PC-9 (cell line): ENCODE measurements at regions not wholly inside any gene's neighbourhood (a gene's known extent, or its start where the extent isn't known, plus 50 kb on each side); places are given as distances from the start of the nearest gene placed in this dataset.

Experiments used
- EZH2 ChIP-seq: fragments of 200-600 bp; sonication (generic); IDR thresholded peaks from 2 replicates; pipeline ENCODE4 v1.8.0; 2017; ENCODE audit warnings: antibody characterized with exemption, low read depth
- TF ChIP-seq, protein P1 (sequence below): fragments of 200-600 bp; sonication (generic); conservative IDR thresholded peaks from 2 replicates; pipeline ENCODE4 v1.6.1; 2017; ENCODE audit warnings: mixed run types, antibody characterized with exemption, mild to moderate bottlenecking, moderate library complexity

DNA sequence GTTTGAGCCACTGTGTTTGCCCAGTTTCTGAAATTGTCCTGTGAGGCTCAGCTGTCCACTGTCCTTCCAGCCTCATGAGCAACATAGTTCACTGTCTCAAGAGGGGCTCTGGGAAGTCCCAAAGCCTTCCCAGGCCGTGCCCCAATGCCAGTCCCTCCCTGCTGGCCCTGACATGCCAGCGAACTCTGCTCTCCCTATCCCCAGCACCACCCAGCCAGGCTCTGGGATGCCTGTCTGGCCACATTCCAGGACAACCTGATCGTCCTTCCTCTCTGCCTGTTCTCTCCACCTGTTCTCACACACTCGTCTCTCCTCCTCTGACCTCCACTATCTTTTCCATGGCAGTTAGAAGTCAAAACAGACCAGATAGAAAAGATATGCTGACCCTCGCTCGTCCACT is 278.0 kb upstream of the ID2 start:
- TF ChIP-seq, protein P1, sequence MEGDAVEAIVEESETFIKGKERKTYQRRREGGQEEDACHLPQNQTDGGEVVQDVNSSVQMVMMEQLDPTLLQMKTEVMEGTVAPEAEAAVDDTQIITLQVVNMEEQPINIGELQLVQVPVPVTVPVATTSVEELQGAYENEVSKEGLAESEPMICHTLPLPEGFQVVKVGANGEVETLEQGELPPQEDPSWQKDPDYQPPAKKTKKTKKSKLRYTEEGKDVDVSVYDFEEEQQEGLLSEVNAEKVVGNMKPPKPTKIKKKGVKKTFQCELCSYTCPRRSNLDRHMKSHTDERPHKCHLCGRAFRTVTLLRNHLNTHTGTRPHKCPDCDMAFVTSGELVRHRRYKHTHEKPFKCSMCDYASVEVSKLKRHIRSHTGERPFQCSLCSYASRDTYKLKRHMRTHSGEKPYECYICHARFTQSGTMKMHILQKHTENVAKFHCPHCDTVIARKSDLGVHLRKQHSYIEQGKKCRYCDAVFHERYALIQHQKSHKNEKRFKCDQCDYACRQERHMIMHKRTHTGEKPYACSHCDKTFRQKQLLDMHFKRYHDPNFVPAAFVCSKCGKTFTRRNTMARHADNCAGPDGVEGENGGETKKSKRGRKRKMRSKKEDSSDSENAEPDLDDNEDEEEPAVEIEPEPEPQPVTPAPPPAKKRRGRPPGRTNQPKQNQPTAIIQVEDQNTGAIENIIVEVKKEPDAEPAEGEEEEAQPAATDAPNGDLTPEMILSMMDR = no peak
- no peak for TF ChIP-seq EZH2
